ENCODE measurements at regions not wholly inside any gene's neighbourhood (a gene's known extent, or its start where the extent isn't known, plus 50 kb on each side); places are given as distances from the start of the nearest gene placed in this dataset.

- no peak for DNase-seq (ENCODE audit: low read depth, low spot score)
- Histone ChIP-seq H3K4me1 (ENCODE audit: control insufficient read depth, extremely low read depth, insufficient read depth, low read length) (no peaks in the 10 kb centered on the region), H3K36me3 (ENCODE audit: control insufficient read depth in 2 of 2, extremely low read depth in 1 of 2, insufficient read depth in 2 of 2, low read length in 2 of 2) (no peaks in the 10 kb centered on the region), H3K9me1 (ENCODE audit: control insufficient read depth, extremely low read depth, insufficient read depth, low read length) (no peaks in the 10 kb centered on the region), H3K27ac (ENCODE audit: control insufficient read depth, insufficient read depth, low read length) (no peak overlapping the region), H3K79me2 (ENCODE audit: control insufficient read depth, insufficient read depth, low read length) (no peaks in the 10 kb centered on the region), H2AFZ (ENCODE audit: control insufficient read depth, low read length) (no peak overlapping the region), H3K9ac (ENCODE audit: control insufficient read depth, extremely low read depth, insufficient read depth, low read length) (no peak overlapping the region), H3K9me3 (ENCODE audit: control insufficient read depth, low read depth, low read length) (no peaks in the 10 kb centered on the region), H3K4me3 (ENCODE audit: control insufficient read depth in 2 of 3, extremely low read depth in 1 of 3, insufficient read depth in 2 of 3, low read depth in 1 of 3, low read length in 3 of 3) (no peak overlapping the region), H3K27me3 (ENCODE audit: control insufficient read depth, extremely low read depth, insufficient read depth, low read length) (no peaks in the 10 kb centered on the region), H3K4me2 (ENCODE audit: control insufficient read depth, extremely low read depth, insufficient read depth, low read depth, low read length) (no peak overlapping the region), H4K20me1 (ENCODE audit: control insufficient read depth, extremely low read depth, insufficient read depth, low read length) (no peaks in the 10 kb centered on the region)
- dilution Hi-C loops (cut with MboI; ENCODE audit: extremely low pct_ligation_motif_present, low sequenced_read_pairs) = no loop called here
- TF ChIP-seq CTCF (optimal IDR thresholded peaks at IDR 0.05 in 1 of 3, IDR thresholded peaks at IDR 0.05 in 1 of 3, conservative IDR thresholded peaks at IDR 0.05 in 1 of 3; ENCODE audit: extremely low read depth in 1 of 3, insufficient read depth in 2 of 3, low read length in 3 of 3) (no peak), EZH2 (IDR thresholded peaks at IDR 0.05; ENCODE audit: low read length) (no peak)
- no peak for FAIRE-seq
Measured at GRCh38 chr16:73882651-73883050, 414.0 kb upstream of the PSMD7 start.

GRCh38 chr16:73882033-73882432 is 414.6 kb upstream of the PSMD7 start:
- Histone ChIP-seq H3K36me3 (ENCODE audit: control insufficient read depth in 2 of 2, extremely low read depth in 1 of 2, insufficient read depth in 2 of 2, low read length in 2 of 2) (no peaks in the 10 kb centered on the region), H3K9me3 (ENCODE audit: control insufficient read depth, low read depth, low read length) (no peaks in the 10 kb centered on the region), H3K27ac (ENCODE audit: control insufficient read depth, insufficient read depth, low read length) (no peak overlapping the region), H3K9ac (ENCODE audit: control insufficient read depth, extremely low read depth, insufficient read depth, low read length) (no peak overlapping the region), H4K20me1 (ENCODE audit: control insufficient read depth, extremely low read depth, insufficient read depth, low read length) (no peaks in the 10 kb centered on the region), H3K4me1 (ENCODE audit: control insufficient read depth, extremely low read depth, insufficient read depth, low read length) (no peaks in the 10 kb centered on the region), H3K79me2 (ENCODE audit: control insufficient read depth, insufficient read depth, low read length) (no peaks in the 10 kb centered on the region), H3K27me3 (ENCODE audit: control insufficient read depth, extremely low read depth, insufficient read depth, low read length) (no peaks in the 10 kb centered on the region), H3K9me1 (ENCODE audit: control insufficient read depth, extremely low read depth, insufficient read depth, low read length) (no peaks in the 10 kb centered on the region), H2AFZ (ENCODE audit: control insufficient read depth, low read length) (no peak overlapping the region), H3K4me3 (ENCODE audit: control insufficient read depth in 2 of 3, extremely low read depth in 1 of 3, insufficient read depth in 2 of 3, low read depth in 1 of 3, low read length in 3 of 3) (no peak overlapping the region), H3K4me2 (ENCODE audit: control insufficient read depth, extremely low read depth, insufficient read depth, low read depth, low read length) (no peak overlapping the region)
- dilution Hi-C loops (cut with MboI; ENCODE audit: extremely low pct_ligation_motif_present, low sequenced_read_pairs) = no loop called here
- FAIRE-seq (no peak), DNase-seq (ENCODE audit: low read depth, low spot score) (no peak)
- TF ChIP-seq EZH2 (IDR thresholded peaks at IDR 0.05; ENCODE audit: low read length) (no peak), CTCF (optimal IDR thresholded peaks at IDR 0.05 in 1 of 3, IDR thresholded peaks at IDR 0.05 in 1 of 3, conservative IDR thresholded peaks at IDR 0.05 in 1 of 3; ENCODE audit: extremely low read depth in 1 of 3, insufficient read depth in 2 of 3, low read length in 3 of 3) (no peak)

Measured in keratinocyte (primary cell).